Caco-2 (cell line): ENCODE measurements at regions not wholly inside any gene's neighbourhood (a gene's known extent, or its start where the extent isn't known, plus 50 kb on each side); places are given as distances from the start of the nearest gene placed in this dataset.

Source experiments
- BruUV-seq: library from RNA; stranded (reverse); fragments of 400-500 nt; replicated peaks from 2 replicates; lab custom pipeline; 2021; lab: Mats Ljungman, UMichigan
- CTCF ChIA-PET: fragments of 300-600 bp; sonication (Branson Sonifier 250); formaldehyde crosslinking; loops from one replicate; lab custom pipeline; 2022; ENCODE audit warnings: antibody characterized with exemption; lab: Charles Lee
- POLR2A ChIA-PET: fragments of 300-600 bp; sonication (Branson Sonifier 250); formaldehyde crosslinking; loops from one replicate; lab custom pipeline; 2022; ENCODE audit warnings: antibody characterized with exemption; lab: Charles Lee
- DNase-seq, 2 experiments: peaks; one replicate each; pipeline versions ENCODE4 v3.0.0 to v3.0.0-alpha.2; 2020 to 2022
- H3K27me3 ChIP-seq: replicated peaks from 2 replicates; pipeline ENCODE4 v1.6.0; 2011; ENCODE audit warnings: low read length; ENCODE audit not compliant: control insufficient read depth, insufficient read depth
- H3K36me3 ChIP-seq: 2 replicates; pipeline ENCODE4 v1.5.1; 2011; ENCODE audit warnings: low read length; ENCODE audit not compliant: control insufficient read depth, insufficient read depth
- H3K4me1 ChIP-seq: fragments of 250-450 bp; sonication (Bioruptor Pico); 2 replicates; pipeline ENCODE4 v1.5.1; 2020; ENCODE audit warnings: mild to moderate bottlenecking
- H3K4me3 ChIP-seq: 2 replicates; pipeline ENCODE4 v1.5.1; 2011; ENCODE audit warnings: low read depth, mild to moderate bottlenecking, control low read depth, low read length
- H3K9me3 ChIP-seq: fragments of 250-450 bp; sonication (Bioruptor Pico); 2 replicates; pipeline ENCODE4 v1.5.1; 2020; ENCODE audit warnings: mild to moderate bottlenecking, moderate library complexity
- H3K27ac Mint-ChIP-seq: one replicate; pipeline ENCODE4 v1.8.0; 2022; ENCODE audit warnings: mixed read lengths; ENCODE audit not compliant: unreplicated experiment
- H3K27me3 Mint-ChIP-seq: one replicate; pipeline ENCODE4 v1.8.0; 2022; ENCODE audit warnings: mixed read lengths; ENCODE audit not compliant: insufficient read depth, unreplicated experiment
- H3K36me3 Mint-ChIP-seq: one replicate; pipeline ENCODE4 v1.8.0; 2022; ENCODE audit warnings: mild to moderate bottlenecking, mixed read lengths; ENCODE audit not compliant: insufficient read depth, unreplicated experiment
- H3K4me1 Mint-ChIP-seq: one replicate; pipeline ENCODE4 v1.8.0; 2022; ENCODE audit warnings: low read depth, mixed read lengths; ENCODE audit not compliant: unreplicated experiment
- H3K4me3 Mint-ChIP-seq: one replicate; pipeline ENCODE4 v1.8.0; 2022; ENCODE audit warnings: mild to moderate bottlenecking, moderate library complexity, mixed read lengths; ENCODE audit not compliant: unreplicated experiment
- H3K9me3 Mint-ChIP-seq: one replicate; pipeline ENCODE4 v1.8.0; 2022; ENCODE audit warnings: mixed read lengths; ENCODE audit not compliant: unreplicated experiment
- CTCF ChIP-seq, 2 experiments: fragments of 200-600 bp in 1 of 2; IDR thresholded peaks; 1 replicate in 1 of 2; 2 replicates in 1 of 2; pipeline versions ENCODE4 v1.5.1 to v1.8.0; 2011 to 2022; ENCODE audit warnings: antibody characterized with exemption in 1 of 2, control low read depth in 1 of 2, inconsistent platforms in 1 of 2, low read depth in 1 of 2, low read length in 1 of 2, mild to moderate bottlenecking in 1 of 2, moderate library complexity in 1 of 2; ENCODE audit not compliant: insufficient read depth in 1 of 2, severe bottlenecking in 1 of 2, unreplicated experiment in 1 of 2
- intact Hi-C: fragments of 100-400 bp; cut with micrococcal nuclease; formaldehyde crosslinking; loops from one replicate; pipeline ENCODE4 v1.10.0; 2022; ENCODE audit not compliant: unreplicated experiment

DNA sequence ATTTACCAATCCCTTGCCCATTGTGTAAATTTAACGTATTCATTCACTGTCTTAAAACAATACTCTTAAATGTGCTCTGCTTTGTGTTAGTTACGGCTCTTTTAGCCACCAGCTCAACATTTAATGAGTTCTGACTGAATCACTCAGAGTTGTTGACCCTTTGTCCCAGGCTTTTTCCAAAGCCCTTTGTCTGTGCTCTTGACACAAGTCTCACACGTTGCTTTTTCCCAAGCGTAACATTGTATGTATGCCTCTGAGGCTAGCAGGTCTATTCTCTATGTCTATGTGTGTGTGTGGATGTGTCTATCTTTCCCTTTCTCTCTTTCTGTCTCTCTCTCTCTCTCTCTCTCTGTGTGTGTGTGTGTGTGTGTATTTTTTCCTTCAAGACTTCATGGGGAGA lies 435.4 kb upstream of the GOLIM4 start:
- H3K27ac Mint-ChIP-seq: no peak overlapping the region
- intact Hi-C loops: no loop called here
- no peaks in the 10 kb centered on the region for H3K36me3 ChIP-seq
- CTCF ChIA-PET: no interaction called here
- H3K9me3 ChIP-seq: no peaks in the 10 kb centered on the region
- H3K4me1 ChIP-seq: no peaks in the 10 kb centered on the region
- no peak for TF ChIP-seq CTCF (IDR thresholded peaks at IDR 0.05; ENCODE audit: insufficient read depth in 1 of 2, low read depth in 1 of 2, low read length in 1 of 2, severe bottlenecking in 1 of 2, unreplicated experiment in 1 of 2)
- H3K4me3 Mint-ChIP-seq: no peak overlapping the region
- H3K4me3 ChIP-seq: no peak overlapping the region
- BruUV-seq: no TSS peak
- H3K27me3 Mint-ChIP-seq: peaks cover 2% of the 10 kb centered on the region
- DNase-seq: no peak
- POLR2A ChIA-PET: no interaction called here
- no peaks in the 10 kb centered on the region for H3K9me3 Mint-ChIP-seq
- H3K27me3 ChIP-seq: no peaks in the 10 kb centered on the region
- H3K36me3 Mint-ChIP-seq: no peaks in the 10 kb centered on the region
- H3K4me1 Mint-ChIP-seq: no peaks in the 10 kb centered on the region

- Histone ChIP-seq H3K9me3 (no peaks in the 10 kb centered on the region), H3K36me3 (no peaks in the 10 kb centered on the region), H3K4me3 (no peak overlapping the region), H3K4me1 (no peaks in the 10 kb centered on the region), H3K27me3 (no peaks in the 10 kb centered on the region)
- H3K27me3 Mint-ChIP-seq: no peaks in the 10 kb centered on the region
- H3K27ac Mint-ChIP-seq: no peak overlapping the region
- CTCF ChIA-PET: no interaction called here
- H3K36me3 Mint-ChIP-seq: no peaks in the 10 kb centered on the region
- H3K9me3 Mint-ChIP-seq: no peaks in the 10 kb centered on the region
- POLR2A ChIA-PET: no interaction called here
- no peak for TF ChIP-seq CTCF (IDR thresholded peaks at IDR 0.05; ENCODE audit: insufficient read depth in 1 of 2, low read depth in 1 of 2, low read length in 1 of 2, severe bottlenecking in 1 of 2, unreplicated experiment in 1 of 2)
- intact Hi-C loops: no loop called here
- DNase-seq: no peak
- H3K4me1 Mint-ChIP-seq: no peaks in the 10 kb centered on the region
- no peak overlapping the region for H3K4me3 Mint-ChIP-seq
- no TSS peak for BruUV-seq
Measured at GRCh38 chr3:168524129-168524528, 428.4 kb upstream of the GOLIM4 start.

GRCh38 chr3:168517249-168518071 lies 421.7 kb upstream of the GOLIM4 start:
- peak in 1 of 2 experiments; percentile 7 for DNase-seq
- ChIA-PET POLR2A (no interaction called here), CTCF (no interaction called here)
- intact Hi-C loops: no loop called here
- Mint-ChIP-seq H3K4me1 (peaks cover 7% of the 10 kb centered on the region), H3K27me3 (peaks cover 2% of the 10 kb centered on the region), H3K27ac (no peak overlapping the region), H3K9me3 (no peaks in the 10 kb centered on the region), H3K4me3 (peak overlapping the region; percentile 33), H3K36me3 (no peaks in the 10 kb centered on the region)
- no peaks in the 10 kb centered on the region for H3K36me3 ChIP-seq
- no peaks in the 10 kb centered on the region for H3K9me3 ChIP-seq
- BruUV-seq: no TSS peak
- H3K4me1 ChIP-seq: peaks cover 7% of the 10 kb centered on the region; the same call in 1 of the 2 replicates
- H3K4me3 ChIP-seq: no peak overlapping the region
- no peak for TF ChIP-seq CTCF (IDR thresholded peaks at IDR 0.05; ENCODE audit: insufficient read depth in 1 of 2, low read depth in 1 of 2, low read length in 1 of 2, severe bottlenecking in 1 of 2, unreplicated experiment in 1 of 2)
- no peaks in the 10 kb centered on the region for H3K27me3 ChIP-seq
